ENCODE measurements at regions not wholly inside any gene's neighbourhood (a gene's known extent, or its start where the extent isn't known, plus 50 kb on each side); places are given as distances from the start of the nearest gene placed in this dataset.
"Not testable (repeated sequence)": the region's sequence is repeated elsewhere in the genome, so short reads cannot be mapped to it uniquely, and the experiment has no call there.

DNA sequence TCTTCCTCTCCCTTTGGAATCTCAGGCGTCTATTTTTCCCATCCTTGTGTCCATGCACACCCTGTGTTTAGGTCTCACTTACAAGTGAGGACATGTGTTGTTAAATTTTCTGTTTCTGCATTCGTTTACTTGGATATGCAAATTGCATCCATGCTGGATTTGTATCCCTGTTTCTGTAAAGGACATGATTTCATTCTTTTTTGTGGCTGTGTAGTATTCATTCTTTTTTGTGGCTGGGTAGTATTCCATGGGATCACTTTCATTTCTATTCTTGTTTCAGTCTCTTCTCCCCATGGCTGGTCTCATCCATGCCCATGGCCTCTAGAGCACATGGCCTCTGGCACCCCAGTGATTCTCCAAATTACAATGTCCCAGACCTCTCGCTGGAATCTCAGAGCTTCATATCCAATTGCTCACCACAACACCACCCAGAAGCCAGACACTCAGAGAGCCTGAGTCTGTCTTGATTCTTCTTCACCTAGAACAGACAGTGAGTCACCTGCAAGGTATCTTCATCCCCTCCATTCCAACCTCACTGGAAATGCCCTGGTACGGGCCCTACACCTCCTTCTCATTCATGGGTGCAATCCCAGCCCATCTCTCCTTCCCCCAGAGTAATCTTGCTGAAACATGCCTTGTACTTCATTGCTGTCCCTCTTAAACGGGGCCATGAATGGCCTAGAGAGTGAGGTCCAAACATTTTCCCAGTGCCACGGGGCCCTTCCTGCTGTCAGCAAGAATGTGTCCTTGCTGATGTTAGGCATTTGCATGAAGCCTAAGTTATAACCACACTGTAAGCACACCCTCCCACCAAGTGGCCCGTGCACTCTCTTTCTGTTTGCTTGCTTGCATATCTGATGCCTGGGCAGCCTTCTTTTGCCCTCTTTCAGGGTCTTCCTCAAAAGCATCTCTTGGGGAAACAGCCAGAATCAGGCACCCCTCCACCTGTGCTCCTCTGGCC is 476.2 kb upstream of the TSHZ3 start:
- DNase-seq = no peak

DNA sequence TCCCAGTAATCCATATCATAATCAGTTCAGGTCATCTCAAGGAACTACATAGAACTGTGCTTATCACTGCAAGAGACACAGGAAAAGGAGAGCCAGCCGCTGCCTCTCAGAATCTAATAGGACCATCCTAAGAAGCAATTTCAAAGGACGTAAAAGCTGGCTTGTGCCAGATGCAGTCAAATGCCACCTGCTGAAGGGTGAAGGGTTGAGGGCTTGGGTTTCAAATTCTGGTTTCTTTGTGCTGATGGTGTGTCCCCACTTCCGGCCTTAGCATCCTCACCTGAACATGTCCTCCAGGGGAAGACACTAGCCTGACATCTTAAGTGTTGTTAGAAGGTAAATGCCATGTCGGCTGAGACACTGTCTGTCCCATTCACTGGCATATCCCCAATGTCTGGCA is 477.1 kb upstream of the TSHZ3 start:
- no peak for DNase-seq

DNA sequence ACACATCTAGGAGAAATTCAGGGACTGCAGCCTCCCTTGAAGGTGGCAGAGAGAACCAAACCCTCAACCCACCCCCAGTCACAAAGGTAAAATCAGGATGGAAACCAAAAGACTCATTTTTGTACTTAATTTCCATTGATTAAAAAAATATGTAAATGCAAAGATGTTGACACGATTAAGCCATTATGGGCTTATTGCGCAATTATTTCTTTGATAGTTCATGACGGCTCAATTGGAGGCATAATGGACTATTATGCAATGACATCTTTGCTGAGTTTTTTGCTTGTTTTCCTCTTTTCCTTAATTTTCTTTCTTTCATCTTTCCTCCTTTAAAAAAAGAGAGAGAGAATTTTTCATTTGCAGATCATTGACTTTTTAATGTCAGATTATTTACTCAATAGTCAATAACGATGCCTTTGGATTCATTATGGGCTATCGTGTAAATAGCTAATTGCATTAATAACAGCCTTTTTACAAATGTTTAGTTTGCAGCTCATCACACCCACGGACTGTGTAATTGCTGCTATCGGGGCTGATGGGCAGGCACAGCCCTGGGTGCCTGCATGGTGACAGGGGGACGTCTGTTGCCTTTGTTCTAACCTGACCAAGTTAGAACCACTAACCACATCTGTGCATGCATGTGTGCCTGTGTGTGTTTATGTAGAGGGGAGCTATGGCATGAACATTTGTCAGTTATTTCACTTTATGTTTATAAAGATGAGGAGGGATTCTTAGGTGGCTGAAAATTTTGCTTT is 482.4 kb upstream of the TSHZ3 start:
- DNase-seq = no peak

DNA sequence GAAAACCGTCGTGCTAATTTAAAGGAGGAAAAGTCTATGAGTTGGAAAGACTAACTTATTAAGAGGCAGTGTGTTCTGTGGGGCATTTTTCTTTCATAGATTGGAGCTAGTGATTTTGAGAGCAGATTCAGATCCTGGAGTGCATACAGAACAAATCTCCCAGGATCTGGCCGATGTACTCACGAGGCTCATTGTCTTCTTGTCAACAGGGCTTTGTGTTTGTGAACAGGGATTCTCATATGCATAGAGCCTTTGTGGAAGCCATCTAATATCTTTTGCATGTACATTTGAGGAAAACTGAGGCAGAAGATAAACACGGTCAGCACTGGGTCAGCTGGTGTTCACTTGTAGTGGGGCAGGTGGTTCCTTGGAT is 482.9 kb upstream of the TSHZ3 start:
- no peak for DNase-seq

DNA sequence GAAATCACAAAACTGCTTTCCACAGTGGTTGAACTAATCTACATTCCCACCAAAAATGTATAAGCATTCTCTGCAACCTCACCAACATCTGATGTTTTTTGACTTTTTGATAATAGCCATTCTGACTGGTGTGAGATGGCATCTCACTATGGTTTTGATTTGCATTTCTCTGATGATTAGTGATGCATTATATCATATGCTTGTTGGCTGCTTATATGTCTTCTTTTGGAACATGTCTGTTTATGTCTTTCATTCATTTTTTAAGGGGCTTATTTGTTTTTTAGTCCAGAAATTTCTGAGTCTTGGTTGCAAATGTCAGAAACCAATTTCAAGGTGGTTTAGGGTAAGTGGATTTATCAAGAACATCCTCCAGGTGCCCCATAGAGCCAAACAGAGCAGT is 484.8 kb upstream of the TSHZ3 start:
- DNase-seq = no peak

DNA sequence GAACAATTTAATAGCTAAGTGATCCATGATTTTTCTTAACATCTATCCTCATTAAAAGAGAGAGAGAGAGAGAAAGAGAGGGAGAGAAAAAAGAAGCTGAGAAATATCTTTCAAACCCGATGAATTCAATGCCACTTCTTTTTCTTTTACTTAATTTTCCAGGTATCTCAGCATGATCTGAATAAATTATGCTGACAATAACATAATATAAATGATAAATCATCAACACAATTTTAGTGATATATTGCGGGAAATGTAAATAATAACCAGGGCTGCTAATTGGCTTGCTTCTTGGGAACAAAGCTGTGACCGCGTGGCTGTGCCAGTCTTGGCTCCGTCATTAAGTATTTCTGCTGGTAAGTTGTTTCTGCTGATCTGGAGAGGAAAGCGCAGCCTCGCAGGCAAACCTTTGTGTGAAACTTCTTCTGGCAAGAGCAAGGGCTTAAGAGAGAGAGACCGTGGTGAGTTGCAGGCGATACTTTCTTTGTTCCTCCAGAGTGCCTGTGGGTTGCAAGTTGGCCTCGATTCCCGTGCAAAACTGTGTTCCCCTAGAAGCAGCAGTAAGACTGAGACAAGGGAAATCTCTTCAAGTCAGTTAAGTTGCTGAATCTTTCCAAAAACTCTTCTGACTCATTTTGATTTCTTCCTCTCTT is 489.1 kb upstream of the TSHZ3 start:
- DNase-seq = no peak

DNA sequence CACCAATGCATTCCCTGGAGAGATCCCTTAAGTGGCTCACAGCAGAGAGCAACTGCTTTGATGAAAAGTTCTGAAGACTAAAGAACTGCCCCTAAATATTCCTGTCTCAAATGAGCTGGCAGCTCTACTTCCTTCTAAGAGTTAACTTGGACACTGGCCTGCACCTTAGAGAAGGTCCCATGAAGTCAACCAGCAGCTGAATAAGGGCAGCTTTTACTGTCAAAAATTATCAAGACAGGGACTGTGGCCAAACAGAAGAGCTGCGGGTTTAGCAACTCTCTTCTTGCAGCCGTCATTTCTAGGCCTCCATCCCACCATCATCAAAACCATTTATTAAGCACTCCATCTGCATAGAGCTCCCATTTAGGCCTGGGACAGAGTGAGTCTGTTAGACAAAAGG is 491.1 kb upstream of the TSHZ3 start:
- DNase-seq = no peak

DNA sequence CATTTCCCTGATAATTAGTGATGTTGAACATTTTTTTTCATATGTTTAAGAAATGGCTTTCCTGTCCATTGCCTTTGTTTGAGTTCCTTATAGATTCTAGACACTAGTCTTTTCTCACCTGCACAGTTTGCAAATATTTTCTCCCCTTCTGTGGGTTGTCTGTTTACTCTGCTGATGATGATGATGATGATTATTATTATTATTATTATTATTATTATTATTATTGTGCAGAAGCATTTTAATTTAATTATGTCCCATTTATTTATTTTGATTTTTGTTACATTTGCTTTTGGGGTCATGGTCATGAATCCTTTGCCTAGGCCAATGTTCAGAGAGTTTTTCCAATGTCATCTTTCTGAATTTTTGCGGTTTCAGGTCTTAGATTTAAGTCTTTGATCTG is 492.5 kb upstream of the TSHZ3 start:
- DNase-seq = no peak

DNA sequence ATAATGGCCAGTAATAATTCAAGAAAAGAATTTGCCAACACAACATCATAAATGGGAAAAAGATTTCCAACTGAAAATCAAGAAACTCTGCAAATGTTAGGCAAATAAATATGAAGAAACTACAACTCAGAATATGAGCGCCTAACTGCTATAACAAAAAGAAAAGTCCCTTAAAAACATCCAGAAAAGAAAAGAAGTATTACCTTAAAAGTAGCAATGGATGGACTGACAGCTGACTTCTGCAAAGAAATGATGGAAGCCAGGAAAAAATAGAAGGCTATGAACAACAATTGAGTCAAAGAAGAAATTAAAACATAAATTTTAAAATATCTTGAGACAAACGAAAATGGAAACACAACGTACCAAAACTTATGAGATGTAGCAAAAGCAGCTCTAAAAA is 482.3 kb upstream of the ZNF507 start:
- no peak for DNase-seq

DNA sequence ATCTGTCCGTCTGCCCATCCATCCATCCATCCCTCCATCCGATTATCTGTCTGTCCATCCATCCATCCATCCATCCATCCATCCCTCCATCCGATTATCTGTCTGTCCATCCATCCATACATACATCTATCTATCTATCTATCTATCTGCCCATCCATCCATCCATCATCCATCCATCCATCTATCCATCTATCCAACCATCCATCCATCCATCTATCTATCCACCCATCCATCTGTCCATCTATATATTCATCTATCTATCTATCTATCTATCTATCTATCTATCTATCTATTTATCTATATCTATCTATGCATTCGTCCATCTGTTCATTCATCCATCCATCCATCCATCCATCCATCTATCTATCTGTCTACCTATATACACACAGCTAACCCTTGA is 471.1 kb upstream of the ZNF507 start:
- no peak for DNase-seq

DNA sequence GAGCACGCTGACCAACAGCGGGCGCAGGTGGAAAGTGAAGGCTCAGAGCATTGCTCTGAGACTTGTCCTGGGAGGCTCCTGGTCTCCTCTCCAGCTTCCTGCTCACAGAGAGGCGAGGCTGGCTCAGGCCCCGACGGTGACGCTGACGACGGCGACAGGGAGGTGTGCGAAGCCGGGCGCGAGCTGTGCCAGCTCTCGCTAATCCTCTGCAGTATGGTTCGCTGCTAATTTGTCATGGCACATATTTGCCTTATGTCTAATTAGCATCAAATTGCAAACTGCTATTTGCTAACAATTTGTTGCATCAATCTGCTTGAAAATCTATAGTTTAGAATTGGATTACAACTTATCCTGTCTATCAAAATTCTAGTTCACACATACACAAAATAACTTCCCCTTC is 469.8 kb upstream of the ZNF507 start:
- DNase-seq = no peak

DNA sequence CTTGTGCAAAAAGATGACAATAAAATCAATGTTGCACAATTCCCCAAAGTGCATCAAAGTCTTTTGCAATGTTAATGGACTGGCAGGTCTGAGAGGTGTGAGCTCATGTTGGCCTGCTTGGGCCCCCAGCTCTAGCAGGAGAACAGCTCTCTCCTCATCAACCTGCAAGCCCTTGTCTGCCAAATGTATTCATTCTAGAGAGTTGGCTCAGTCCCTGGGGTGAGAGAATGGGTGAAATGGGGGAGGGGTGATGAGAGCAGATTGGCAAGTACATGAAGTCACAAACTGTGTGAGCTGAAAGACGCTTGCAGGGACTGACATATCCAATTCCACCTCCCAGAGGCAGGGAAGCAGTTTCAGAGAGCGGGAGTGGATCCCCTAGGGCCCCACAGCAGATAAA is 465.1 kb upstream of the ZNF507 start:
- no peak for DNase-seq

DNA sequence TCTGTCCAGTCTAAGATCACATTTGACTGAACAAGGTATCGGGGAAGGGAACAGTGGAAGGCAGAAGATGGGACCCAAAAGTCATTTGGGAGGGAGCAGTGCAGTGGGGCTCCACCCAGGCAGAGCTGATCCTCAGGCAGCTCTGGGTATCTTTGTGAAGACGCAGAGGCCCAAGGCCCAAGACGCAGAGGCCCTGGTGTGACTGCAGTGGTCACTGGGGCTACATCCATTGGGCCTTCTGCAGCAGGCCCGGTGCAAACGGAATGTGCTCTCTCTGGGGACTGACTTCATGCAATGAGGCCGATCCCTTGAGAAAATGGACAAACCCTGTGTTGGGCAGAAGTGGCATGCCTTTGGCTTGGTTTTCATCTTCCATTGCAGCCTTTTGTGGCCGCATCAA is 463.4 kb upstream of the ZNF507 start:
- DNase-seq = no peak

DNA sequence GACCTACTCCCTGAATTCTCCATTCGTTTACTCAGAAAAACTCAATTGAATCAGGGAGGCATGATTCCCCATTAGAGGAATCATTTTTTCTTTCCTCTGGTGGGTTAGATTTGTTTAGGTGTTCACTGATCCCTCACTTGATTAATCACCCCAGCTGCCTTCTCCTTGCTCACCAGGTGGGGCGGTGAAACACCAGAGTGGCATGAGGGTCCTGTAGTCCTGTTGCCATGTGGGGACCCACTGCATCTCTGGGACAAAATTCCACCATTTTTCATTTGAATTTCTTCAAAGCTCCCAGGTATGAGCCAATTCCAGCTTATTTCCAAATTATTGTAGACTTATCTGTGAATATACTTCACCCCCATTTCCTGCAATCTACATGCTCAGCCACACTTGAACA is 462.7 kb upstream of the ZNF507 start:
- no peak for DNase-seq

DNA sequence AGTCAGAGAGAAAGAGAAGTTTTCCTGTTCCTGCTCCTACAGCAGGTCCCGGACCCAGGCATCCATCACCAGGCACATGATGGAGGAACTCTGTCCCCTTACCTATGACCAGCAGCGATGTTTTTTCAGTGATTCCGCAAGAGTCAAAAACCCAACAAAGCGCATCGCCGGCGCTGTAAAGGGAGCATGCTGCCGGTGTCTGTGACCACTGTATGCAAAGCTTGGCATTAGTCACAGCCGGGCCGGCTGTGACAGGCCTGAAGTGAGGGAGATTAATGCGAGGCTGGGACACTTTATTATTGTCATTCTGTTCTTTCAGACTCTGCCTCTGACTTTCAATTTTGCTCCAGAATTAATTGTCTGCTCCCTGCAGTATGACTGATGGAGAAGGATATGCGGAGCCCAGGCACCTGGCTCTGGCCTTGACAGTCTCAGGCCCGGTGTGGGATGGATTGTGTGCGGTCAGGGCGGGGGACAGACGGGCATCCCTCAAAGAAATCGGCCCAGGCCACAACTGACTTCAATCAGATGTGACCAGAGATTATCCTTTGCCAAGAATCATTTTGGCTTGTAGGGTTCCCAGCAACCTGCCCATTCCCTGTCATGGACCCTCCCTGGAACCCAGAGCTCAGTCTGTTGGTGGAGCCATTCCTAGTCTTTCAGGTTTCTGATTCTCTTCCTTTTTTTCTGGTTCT is 462.0 kb upstream of the ZNF507 start:
- no peak for DNase-seq

DNA sequence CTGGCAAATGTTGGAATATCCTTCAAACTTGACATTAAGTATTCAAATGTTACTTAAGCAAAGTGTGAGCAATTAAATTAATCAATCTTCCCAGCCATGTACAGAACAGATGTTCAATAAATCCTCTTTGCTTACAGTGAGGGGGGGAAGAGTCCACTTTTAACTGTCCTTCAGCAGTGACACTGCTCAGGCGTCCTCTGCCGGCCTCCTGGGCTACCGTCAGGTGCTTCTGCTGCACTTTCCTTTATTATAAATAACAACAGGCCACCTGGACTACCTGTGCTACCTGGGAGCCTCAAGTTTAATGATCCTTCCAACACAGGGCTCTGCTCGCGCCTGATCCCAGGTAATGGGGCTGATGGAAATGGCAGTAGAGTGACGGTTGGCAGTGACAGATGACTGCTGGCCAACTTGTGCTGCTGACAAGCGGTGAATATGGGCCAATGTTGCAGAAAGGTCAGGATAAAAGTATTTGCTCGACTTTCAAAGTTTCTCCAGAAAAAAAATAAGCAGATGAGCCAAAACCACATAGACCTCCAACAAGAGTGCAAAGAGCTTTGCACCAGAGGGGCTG is 460.0 kb upstream of the ZNF507 start:
- no peak for DNase-seq

DNA sequence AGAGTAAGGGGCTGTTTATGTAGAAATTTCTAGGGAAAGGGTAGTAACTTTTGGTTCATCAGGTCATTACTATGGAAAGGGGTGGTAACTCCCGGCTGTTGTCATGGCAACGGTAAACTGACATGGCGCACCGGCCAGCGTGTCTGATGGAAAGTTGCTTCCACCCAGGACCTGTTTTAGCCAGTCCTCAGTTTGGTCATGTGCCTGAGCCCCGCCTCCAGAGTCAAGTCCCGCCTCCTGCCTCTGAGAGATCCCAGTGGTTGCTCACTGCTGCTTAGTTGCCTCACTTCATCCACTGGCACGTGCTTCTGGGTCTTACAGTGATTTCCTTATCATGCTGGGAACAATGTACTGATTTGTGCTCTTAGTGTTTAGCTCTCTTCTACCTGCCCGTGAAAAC is 455.2 kb upstream of the ZNF507 start:
- DNase-seq = no peak

DNA sequence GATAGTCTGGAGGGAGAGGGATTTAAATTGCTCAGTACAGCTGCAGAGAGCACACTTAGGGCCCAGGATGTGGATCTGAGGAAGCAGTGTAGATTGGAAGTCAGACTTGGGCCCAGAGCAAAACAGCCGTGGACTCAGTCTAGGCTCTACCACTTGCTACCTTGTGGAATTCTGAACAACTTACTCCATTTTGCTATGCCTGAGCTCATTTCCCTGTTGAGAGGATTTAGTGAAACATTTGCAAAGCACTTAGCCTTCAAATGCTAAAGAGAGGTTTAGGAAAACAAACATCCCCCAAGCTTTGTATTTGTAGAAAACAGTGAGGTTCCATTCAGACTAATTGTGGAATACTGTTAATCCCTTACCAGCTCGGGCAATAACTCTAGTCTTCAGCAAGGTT is 453.4 kb upstream of the ZNF507 start:
- DNase-seq = no peak

DNA sequence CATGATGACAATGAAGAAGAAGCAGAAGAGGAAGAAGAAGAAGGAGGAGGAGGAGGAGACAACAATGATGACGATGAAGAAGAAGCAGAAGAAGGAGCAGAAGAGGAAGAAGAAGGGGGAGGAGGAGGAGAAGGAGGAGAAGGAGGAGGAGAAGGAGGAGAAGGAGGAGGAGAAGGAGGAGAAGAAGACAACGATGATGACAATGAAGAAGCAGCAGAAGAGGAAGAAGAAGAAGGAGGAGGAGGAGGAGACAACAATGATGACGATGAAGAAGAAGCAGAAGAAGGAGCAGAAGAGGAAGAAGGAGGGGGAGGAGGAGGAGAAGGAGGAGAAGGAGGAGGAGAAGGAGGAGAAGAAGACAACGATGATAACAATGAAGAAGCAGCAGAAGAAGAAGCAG is 451.9 kb upstream of the ZNF507 start:
- DNase-seq = not testable (repeated sequence)

DNA sequence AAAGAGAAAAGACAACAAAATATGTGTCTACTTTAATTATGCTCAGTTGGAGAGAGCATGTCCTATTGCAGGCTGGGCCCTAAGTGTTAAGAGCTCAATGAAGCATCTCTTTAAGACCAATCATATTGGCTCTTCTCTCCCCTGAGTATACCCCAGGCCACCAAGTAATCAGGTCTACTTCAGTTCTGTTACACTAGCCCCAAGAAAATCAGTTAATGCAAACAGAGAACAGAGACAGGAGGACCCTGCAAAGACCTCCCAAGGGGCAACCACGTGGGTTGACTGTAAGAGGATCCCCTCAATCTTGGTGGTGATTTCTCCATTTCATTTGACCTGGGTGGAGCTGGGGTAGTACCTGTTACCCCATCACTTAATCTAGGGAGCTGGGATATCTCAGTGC is 451.0 kb upstream of the ZNF507 start:
- DNase-seq = no peak

DNA sequence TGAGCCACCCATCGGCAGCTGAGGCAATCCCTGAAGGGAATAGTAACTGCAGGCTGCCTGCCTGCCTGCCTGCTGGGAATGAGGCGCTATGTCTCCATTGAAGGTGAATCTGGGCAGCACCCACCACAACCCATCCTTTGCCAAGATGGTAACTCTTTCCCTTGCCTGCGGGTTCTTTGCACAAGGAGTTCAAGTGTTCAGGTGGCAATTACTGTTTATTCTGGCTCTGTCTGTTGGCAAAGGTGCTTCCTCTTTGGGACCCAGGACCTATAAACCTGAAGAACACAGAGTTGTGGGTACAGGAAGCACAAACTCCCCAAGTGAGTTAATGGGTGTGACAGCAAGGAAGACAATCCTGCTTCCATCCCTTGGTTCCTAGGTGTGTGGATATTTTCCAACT is 448.1 kb upstream of the ZNF507 start:
- no peak for DNase-seq

DNA sequence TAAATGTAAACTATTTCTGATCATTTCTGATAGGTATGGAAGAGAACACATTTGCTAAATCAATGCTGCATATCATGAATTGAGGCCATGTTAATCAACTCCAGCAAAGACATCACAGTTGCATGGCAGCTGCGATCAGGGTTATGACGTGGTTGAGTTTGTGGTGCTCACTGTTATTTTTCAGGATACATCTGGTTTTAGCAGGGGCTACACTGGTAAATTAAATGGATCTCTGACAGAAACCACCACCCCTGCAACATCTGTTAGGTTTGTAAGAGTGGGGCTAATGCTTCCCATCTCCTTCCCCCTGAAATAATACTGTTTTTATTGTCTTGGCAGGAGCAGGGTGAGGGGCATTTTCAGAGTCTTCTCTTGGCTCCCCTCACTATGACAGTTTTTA is 444.4 kb upstream of the ZNF507 start:
- no peak for DNase-seq

DNA sequence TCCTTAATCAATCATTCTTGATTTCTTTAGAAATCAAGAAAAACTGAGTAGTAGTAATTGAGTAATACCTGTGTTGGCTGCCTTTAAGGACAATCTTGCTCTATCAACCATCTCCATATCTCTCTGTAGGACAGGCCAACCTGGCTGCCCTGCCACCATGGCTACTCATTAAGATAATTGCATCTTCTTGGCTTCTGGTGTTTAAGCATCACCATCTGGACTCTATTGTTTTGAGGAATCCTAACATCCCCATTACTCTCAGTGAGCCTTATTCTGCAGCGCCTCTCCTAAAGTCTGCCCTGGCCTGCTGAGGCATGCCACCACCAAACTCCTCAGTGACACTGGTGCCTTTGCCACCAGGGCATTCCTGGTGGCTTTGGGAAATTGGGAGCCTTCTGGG is 442.6 kb upstream of the ZNF507 start:
- DNase-seq = no peak
